AG09319 (cell line): ENCODE measurements at regions not wholly inside any gene's neighbourhood (a gene's known extent, or its start where the extent isn't known, plus 50 kb on each side); places are given as distances from the start of the nearest gene placed in this dataset.

Source experiments
- DNase-seq: peaks from one replicate; pipeline ENCODE4 v3.0.0-alpha.2; 2010; ENCODE audit warnings: low read depth; ENCODE audit errors: extremely low read depth
- TF ChIP-seq, protein P1 (sequence below): IDR thresholded peaks from 2 replicates; pipeline ENCODE4 v1.5.1; 2011; ENCODE audit warnings: low read depth, mild to moderate bottlenecking, inconsistent platforms, low read length, moderate library complexity

GRCh38 chr5:3862906-3863305 is 267.3 kb downstream of the IRX1 start:
- DNase-seq = no peak
- TF ChIP-seq, protein P1, sequence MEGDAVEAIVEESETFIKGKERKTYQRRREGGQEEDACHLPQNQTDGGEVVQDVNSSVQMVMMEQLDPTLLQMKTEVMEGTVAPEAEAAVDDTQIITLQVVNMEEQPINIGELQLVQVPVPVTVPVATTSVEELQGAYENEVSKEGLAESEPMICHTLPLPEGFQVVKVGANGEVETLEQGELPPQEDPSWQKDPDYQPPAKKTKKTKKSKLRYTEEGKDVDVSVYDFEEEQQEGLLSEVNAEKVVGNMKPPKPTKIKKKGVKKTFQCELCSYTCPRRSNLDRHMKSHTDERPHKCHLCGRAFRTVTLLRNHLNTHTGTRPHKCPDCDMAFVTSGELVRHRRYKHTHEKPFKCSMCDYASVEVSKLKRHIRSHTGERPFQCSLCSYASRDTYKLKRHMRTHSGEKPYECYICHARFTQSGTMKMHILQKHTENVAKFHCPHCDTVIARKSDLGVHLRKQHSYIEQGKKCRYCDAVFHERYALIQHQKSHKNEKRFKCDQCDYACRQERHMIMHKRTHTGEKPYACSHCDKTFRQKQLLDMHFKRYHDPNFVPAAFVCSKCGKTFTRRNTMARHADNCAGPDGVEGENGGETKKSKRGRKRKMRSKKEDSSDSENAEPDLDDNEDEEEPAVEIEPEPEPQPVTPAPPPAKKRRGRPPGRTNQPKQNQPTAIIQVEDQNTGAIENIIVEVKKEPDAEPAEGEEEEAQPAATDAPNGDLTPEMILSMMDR = no peak

DNA sequence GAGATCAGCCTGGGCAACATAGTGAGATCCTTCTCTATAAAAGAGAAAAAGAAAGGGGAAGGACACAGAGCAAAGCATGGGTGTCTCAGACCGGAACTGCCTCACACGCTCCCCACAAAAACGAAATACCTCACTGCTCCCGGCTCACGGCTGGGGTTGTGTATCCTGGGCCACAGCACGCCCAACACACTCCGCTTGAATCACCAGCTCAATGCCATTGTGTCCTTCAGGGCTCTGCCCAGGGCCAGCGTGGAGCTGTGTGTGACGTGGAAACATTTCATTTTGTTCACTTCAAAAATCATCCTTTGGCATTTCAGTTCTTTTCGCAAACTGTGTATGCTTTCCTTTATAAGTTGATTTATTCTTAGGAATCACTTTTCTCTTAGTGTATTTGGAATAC is 279.5 kb downstream of the IRX1 start:
- no peak for DNase-seq
- TF ChIP-seq, protein P1 = no peak

GRCh38 chr5:3878267-3878666 is 282.6 kb downstream of the IRX1 start:
- TF ChIP-seq, protein P1 = no peak
- DNase-seq = no peak

GRCh38 chr5:3883040-3883439 is 287.4 kb downstream of the IRX1 start:
- TF ChIP-seq, protein P1 = no peak
- no peak for DNase-seq

GRCh38 chr5:3886524-3887451 is 291.2 kb downstream of the IRX1 start:
- no peak for DNase-seq
- TF ChIP-seq, protein P1 = no peak

DNA sequence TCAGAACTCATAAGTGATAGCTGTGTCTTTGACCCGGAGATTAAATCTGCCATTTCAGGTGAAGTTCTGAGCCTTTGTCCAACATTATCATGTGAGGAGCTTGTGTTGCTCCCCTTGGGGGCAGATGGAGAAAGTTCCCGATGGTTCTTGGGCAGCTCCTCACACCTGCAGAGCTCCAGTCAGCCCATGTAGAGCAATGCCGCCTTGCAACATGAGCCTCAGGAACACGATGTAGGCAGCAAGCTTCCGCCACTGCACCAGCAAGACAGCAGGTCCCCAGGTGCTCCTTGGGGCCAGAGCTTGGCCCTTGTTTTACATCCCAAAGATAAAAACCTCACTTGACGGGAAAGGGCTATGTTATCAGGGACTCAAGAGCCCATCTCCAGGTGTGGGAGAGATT is 292.7 kb downstream of the IRX1 start:
- TF ChIP-seq, protein P1 = no peak

DNA sequence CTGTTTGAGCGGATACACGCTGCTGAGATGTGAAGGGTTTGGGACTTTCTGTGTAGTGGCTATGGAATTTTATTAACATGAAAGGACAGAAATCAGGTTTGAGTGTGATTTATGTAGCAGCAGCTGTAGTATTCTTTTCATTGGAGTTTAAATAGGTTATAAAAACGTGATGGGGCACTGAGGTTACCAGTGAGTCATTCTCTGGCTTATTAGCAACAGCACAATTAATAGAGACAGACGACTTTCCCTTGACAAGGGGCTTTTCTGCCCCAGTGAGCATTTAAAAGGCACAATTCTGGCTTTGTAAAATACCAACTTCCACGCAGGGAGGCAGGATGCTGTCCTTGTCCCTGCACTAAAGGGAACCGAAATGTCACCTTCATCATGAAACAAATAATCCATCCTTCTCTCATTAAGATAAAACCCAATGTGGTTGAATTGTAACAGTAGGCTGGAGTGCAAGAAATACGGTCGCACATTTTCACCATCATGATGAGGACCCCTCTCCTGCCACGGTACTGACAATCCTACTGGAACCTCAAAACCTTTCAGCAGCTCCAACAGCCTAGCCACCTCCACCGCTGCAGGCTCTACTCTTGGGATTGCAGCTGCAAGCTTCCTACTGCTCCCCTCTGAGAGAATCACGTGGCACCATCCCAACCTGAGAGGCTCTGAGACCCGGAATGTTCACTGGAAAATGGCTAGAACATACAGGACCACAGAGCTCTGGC is 293.9 kb downstream of the IRX1 start:
- TF ChIP-seq, protein P1 = no peak
- DNase-seq = no peak

More for the DNA sequence above, 292.7 kb downstream of the IRX1 start:
- DNase-seq = no peak
